NCI-H69 (cell line): ENCODE measurements at regions not wholly inside any gene's neighbourhood (a gene's known extent, or its start where the extent isn't known, plus 50 kb on each side); places are given as distances from the start of the nearest gene placed in this dataset.
A peak's percentile ranks its signal among the peaks of the same experiment; 100 is the strongest.
"Not testable (repeated sequence)": the region's sequence is repeated elsewhere in the genome, so short reads cannot be mapped to it uniquely, and the experiment has no call there.

Experiments
- DNase-seq: peaks from one replicate; lab custom pipeline; 2025; lab: John Stamatoyannopoulos, UW

GRCh38 chr22:22120160-22120559, 124.4 kb upstream of the VPREB1 start:
- DNase-seq, result no peak

- no peak for DNase-seq
These were observed 125.6 kb upstream of the VPREB1 start for GRCh38 chr22:22118987-22119386.

GRCh38 chr22:22117864-22118544, 126.6 kb upstream of the VPREB1 start:
- not testable (repeated sequence) for DNase-seq

GRCh38 chr22:22116997-22117770, 127.4 kb upstream of the VPREB1 start:
- DNase-seq, result not testable (repeated sequence)

GRCh38 chr22:22113701-22114100, 130.9 kb upstream of the VPREB1 start:
- no peak for DNase-seq

GRCh38 chr22:22112533-22113294, 130.1 kb upstream of the TOP3B start:
- DNase-seq, result no peak

- no peak for DNase-seq
These were observed 129.4 kb upstream of the TOP3B start for GRCh38 chr22:22111983-22112382.

GRCh38 chr22:22111267-22111751, 128.7 kb upstream of the TOP3B start:
- no peak for DNase-seq

GRCh38 chr22:22110548-22111266, 128.1 kb upstream of the TOP3B start:
- DNase-seq, result peak; percentile 31

GRCh38 chr22:22109693-22110466, 127.3 kb upstream of the TOP3B start:
- peak; percentile 5 for DNase-seq

GRCh38 chr22:22106855-22107254, 124.3 kb upstream of the TOP3B start:
- no peak for DNase-seq

GRCh38 chr22:22105364-22105763, 122.8 kb upstream of the TOP3B start:
- no peak for DNase-seq

- DNase-seq, result no peak
These were observed 120.7 kb upstream of the TOP3B start for GRCh38 chr22:22103078-22103875.

GRCh38 chr22:22099833-22100812, 117.5 kb upstream of the TOP3B start:
- no peak for DNase-seq

- DNase-seq, result no peak
These were observed 116.6 kb upstream of the TOP3B start for GRCh38 chr22:22099194-22099486.

- no peak for DNase-seq
These were observed 116.0 kb upstream of the TOP3B start for GRCh38 chr22:22098457-22099193.

- no peak for DNase-seq
These were observed 115.2 kb upstream of the TOP3B start for GRCh38 chr22:22097727-22098228.

GRCh38 chr22:22094921-22095320, 112.3 kb upstream of the TOP3B start:
- no peak for DNase-seq
